Sigmoid colon (tissue), 4 donors: ENCODE measurements at regions not wholly inside any gene's neighbourhood (a gene's known extent, or its start where the extent isn't known, plus 50 kb on each side); places are given as distances from the start of the nearest gene placed in this dataset.

ENCODE experiments used
- EP300 ChIP-seq, 4 donors: sonication (generic); formaldehyde crosslinking; IDR thresholded peaks; one replicate each; pipeline ENCODE4 v1.6.1; 2017; ENCODE audit warnings: antibody characterized with exemption in 4 of 4
- POLR2A ChIP-seq, 2 donors: fragments of 450-650 bp; IDR thresholded peaks; one replicate each; pipeline ENCODE4 v1.6.1; 2016; ENCODE audit warnings: antibody characterized with exemption in 2 of 2, mild to moderate bottlenecking in 2 of 2, moderate library complexity in 2 of 2
- TF ChIP-seq, protein P1 (sequence below), 4 experiments: fragments of 450-650 bp in 3 of 4; fragments of 200-600 bp in 1 of 4; IDR thresholded peaks; one replicate each; pipeline ENCODE4 v1.5.1; 2016 to 2019; ENCODE audit warnings: antibody characterized with exemption in 4 of 4, mild to moderate bottlenecking in 3 of 4, moderate library complexity in 2 of 4

GRCh38 chr3:89654031-89654430 is 546.6 kb downstream of the EPHA3 start:
- TF ChIP-seq POLR2A (IDR thresholded peaks at IDR 0.05) (no peak), EP300 (IDR thresholded peaks at IDR 0.05) (no peak)
- TF ChIP-seq, protein P1, sequence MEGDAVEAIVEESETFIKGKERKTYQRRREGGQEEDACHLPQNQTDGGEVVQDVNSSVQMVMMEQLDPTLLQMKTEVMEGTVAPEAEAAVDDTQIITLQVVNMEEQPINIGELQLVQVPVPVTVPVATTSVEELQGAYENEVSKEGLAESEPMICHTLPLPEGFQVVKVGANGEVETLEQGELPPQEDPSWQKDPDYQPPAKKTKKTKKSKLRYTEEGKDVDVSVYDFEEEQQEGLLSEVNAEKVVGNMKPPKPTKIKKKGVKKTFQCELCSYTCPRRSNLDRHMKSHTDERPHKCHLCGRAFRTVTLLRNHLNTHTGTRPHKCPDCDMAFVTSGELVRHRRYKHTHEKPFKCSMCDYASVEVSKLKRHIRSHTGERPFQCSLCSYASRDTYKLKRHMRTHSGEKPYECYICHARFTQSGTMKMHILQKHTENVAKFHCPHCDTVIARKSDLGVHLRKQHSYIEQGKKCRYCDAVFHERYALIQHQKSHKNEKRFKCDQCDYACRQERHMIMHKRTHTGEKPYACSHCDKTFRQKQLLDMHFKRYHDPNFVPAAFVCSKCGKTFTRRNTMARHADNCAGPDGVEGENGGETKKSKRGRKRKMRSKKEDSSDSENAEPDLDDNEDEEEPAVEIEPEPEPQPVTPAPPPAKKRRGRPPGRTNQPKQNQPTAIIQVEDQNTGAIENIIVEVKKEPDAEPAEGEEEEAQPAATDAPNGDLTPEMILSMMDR (IDR thresholded peaks at IDR 0.05), result no peak
